ENCODE measurements at regions not wholly inside any gene's neighbourhood (a gene's known extent, or its start where the extent isn't known, plus 50 kb on each side); places are given as distances from the start of the nearest gene placed in this dataset.
A peak's percentile ranks its signal among the peaks of the same experiment; 100 is the strongest.

GRCh38 chr13:53131361-53131760 is 102.7 kb downstream of the OLFM4 start:
- ATAC-seq (ENCODE audit: low read depth) = no peak
- Mint-ChIP-seq H3K27me3 (peaks cover 2% of the 10 kb centered on the region), H3K4me1 (no peaks in the 10 kb centered on the region)

GRCh38 chr13:53135301-53135700 is 106.7 kb downstream of the OLFM4 start:
- H3K4me3 Mint-ChIP-seq = no peak overlapping the region
- no peaks in the 10 kb centered on the region for H3K27me3 Mint-ChIP-seq
- H3K27ac Mint-ChIP-seq = no peak overlapping the region
- no peak for ATAC-seq (ENCODE audit: low read depth)
- no peak for DNase-seq (ENCODE audit: low spot score in 2 of 2)
- H3K9me3 Mint-ChIP-seq = no peaks in the 10 kb centered on the region
- no peaks in the 10 kb centered on the region for H3K36me3 Mint-ChIP-seq
- H3K4me1 Mint-ChIP-seq = no peaks in the 10 kb centered on the region

More at GRCh38 chr13:53131361-53131760, 102.7 kb downstream of the OLFM4 start:
- DNase-seq (ENCODE audit: low spot score in 2 of 2) = no peak
- Mint-ChIP-seq H3K9me3 (no peaks in the 10 kb centered on the region), H3K36me3 (no peaks in the 10 kb centered on the region), H3K4me3 (no peak overlapping the region), H3K27ac (no peak overlapping the region)

GRCh38 chr13:53136554-53137215 is 108.1 kb downstream of the OLFM4 start:
- H3K4me1 Mint-ChIP-seq = no peaks in the 10 kb centered on the region
- H3K27me3 Mint-ChIP-seq = no peaks in the 10 kb centered on the region
- DNase-seq (ENCODE audit: low spot score in 2 of 2) (no peak), ATAC-seq (ENCODE audit: low read depth) (no peak)
- no peaks in the 10 kb centered on the region for H3K36me3 Mint-ChIP-seq
- no peak overlapping the region for H3K4me3 Mint-ChIP-seq
- no peak overlapping the region for H3K27ac Mint-ChIP-seq
- H3K9me3 Mint-ChIP-seq = no peaks in the 10 kb centered on the region

GRCh38 chr13:53137779-53138178 is 109.2 kb downstream of the OLFM4 start:
- no peak overlapping the region for H3K27ac Mint-ChIP-seq

GRCh38 chr13:53138376-53139036 is 109.9 kb downstream of the OLFM4 start:
- H3K4me1 Mint-ChIP-seq = no peaks in the 10 kb centered on the region
- no peaks in the 10 kb centered on the region for H3K27me3 Mint-ChIP-seq
- no peak overlapping the region for H3K4me3 Mint-ChIP-seq
- H3K9me3 Mint-ChIP-seq = no peaks in the 10 kb centered on the region
- no peak for DNase-seq (ENCODE audit: low spot score in 2 of 2)
- no peaks in the 10 kb centered on the region for H3K36me3 Mint-ChIP-seq
- H3K27ac Mint-ChIP-seq = no peak overlapping the region
- ATAC-seq (ENCODE audit: low read depth) = no peak

More at GRCh38 chr13:53137779-53138178, 109.2 kb downstream of the OLFM4 start:
- Mint-ChIP-seq H3K9me3 (no peaks in the 10 kb centered on the region), H3K4me3 (no peak overlapping the region), H3K4me1 (no peaks in the 10 kb centered on the region), H3K36me3 (no peaks in the 10 kb centered on the region), H3K27me3 (no peaks in the 10 kb centered on the region)
- no peak for DNase-seq (ENCODE audit: low spot score in 2 of 2)
- ATAC-seq (ENCODE audit: low read depth) = no peak

GRCh38 chr13:53141336-53141735 is 112.7 kb downstream of the OLFM4 start:
- Mint-ChIP-seq H3K27ac (no peak overlapping the region), H3K27me3 (peaks cover 2% of the 10 kb centered on the region), H3K4me3 (no peak overlapping the region), H3K4me1 (no peaks in the 10 kb centered on the region), H3K9me3 (no peaks in the 10 kb centered on the region), H3K36me3 (no peaks in the 10 kb centered on the region)
- no peak for ATAC-seq (ENCODE audit: low read depth)
- no peak for DNase-seq (ENCODE audit: low spot score in 2 of 2)

- peaks cover 2% of the 10 kb centered on the region for H3K27me3 Mint-ChIP-seq
- no peak overlapping the region for H3K4me3 Mint-ChIP-seq
- DNase-seq (ENCODE audit: low spot score in 2 of 2) (no peak), ATAC-seq (ENCODE audit: low read depth) (no peak)
- H3K27ac Mint-ChIP-seq = no peak overlapping the region
- H3K4me1 Mint-ChIP-seq = no peaks in the 10 kb centered on the region
- no peaks in the 10 kb centered on the region for H3K36me3 Mint-ChIP-seq
- H3K9me3 Mint-ChIP-seq = no peaks in the 10 kb centered on the region
Observed at GRCh38 chr13:53142306-53142705, 113.7 kb downstream of the OLFM4 start.

- ATAC-seq (ENCODE audit: low read depth) = no peak
- H3K9me3 Mint-ChIP-seq = no peaks in the 10 kb centered on the region
- no peaks in the 10 kb centered on the region for H3K4me1 Mint-ChIP-seq
- H3K4me3 Mint-ChIP-seq = no peak overlapping the region
- no peak for DNase-seq (ENCODE audit: low spot score in 2 of 2)
- H3K27me3 Mint-ChIP-seq = peaks cover 2% of the 10 kb centered on the region
- no peaks in the 10 kb centered on the region for H3K36me3 Mint-ChIP-seq
- no peak overlapping the region for H3K27ac Mint-ChIP-seq
Observed at GRCh38 chr13:53143757-53144339, 115.2 kb downstream of the OLFM4 start.

GRCh38 chr13:53144826-53145225 is 116.2 kb downstream of the OLFM4 start:
- Mint-ChIP-seq H3K4me3 (no peak overlapping the region), H3K9me3 (no peaks in the 10 kb centered on the region), H3K27ac (no peak overlapping the region), H3K27me3 (peaks cover 2% of the 10 kb centered on the region), H3K36me3 (no peaks in the 10 kb centered on the region), H3K4me1 (no peaks in the 10 kb centered on the region)
- ATAC-seq (ENCODE audit: low read depth) (no peak), DNase-seq (ENCODE audit: low spot score in 2 of 2) (no peak)

- peaks cover 3% of the 10 kb centered on the region for H3K4me1 Mint-ChIP-seq
Observed at GRCh38 chr13:53150568-53150967, 122.0 kb downstream of the OLFM4 start.

GRCh38 chr13:53151336-53152056 is 122.9 kb downstream of the OLFM4 start:
- DNase-seq (ENCODE audit: low spot score in 2 of 2) (peak; percentile 11 to 12), ATAC-seq (ENCODE audit: low read depth) (peak; percentile 60)
- Mint-ChIP-seq H3K27me3 (peaks cover 2% of the 10 kb centered on the region), H3K9me3 (no peaks in the 10 kb centered on the region), H3K27ac (no peak overlapping the region), H3K4me3 (no peak overlapping the region), H3K4me1 (peaks cover 3% of the 10 kb centered on the region), H3K36me3 (no peaks in the 10 kb centered on the region)

More at GRCh38 chr13:53150568-53150967, 122.0 kb downstream of the OLFM4 start:
- H3K27ac Mint-ChIP-seq = no peak overlapping the region
- H3K4me3 Mint-ChIP-seq = no peak overlapping the region
- no peaks in the 10 kb centered on the region for H3K9me3 Mint-ChIP-seq
- H3K27me3 Mint-ChIP-seq = peaks cover 2% of the 10 kb centered on the region
- ATAC-seq (ENCODE audit: low read depth) (no peak), DNase-seq (ENCODE audit: low spot score in 2 of 2) (no peak)
- no peaks in the 10 kb centered on the region for H3K36me3 Mint-ChIP-seq

- peaks cover 2% of the 10 kb centered on the region for H3K27me3 Mint-ChIP-seq
- no peaks in the 10 kb centered on the region for H3K9me3 Mint-ChIP-seq
- DNase-seq (ENCODE audit: low spot score in 2 of 2) (no peak), ATAC-seq (ENCODE audit: low read depth) (no peak)
- peaks cover 3% of the 10 kb centered on the region for H3K4me1 Mint-ChIP-seq
- no peak overlapping the region for H3K27ac Mint-ChIP-seq
- no peaks in the 10 kb centered on the region for H3K36me3 Mint-ChIP-seq
- no peak overlapping the region for H3K4me3 Mint-ChIP-seq
Observed at GRCh38 chr13:53152057-53152421, 123.4 kb downstream of the OLFM4 start.

GRCh38 chr13:53158201-53158600 is 129.6 kb downstream of the OLFM4 start:
- Mint-ChIP-seq H3K4me3 (no peak overlapping the region), H3K27ac (no peak overlapping the region), H3K9me3 (peaks cover 3% of the 10 kb centered on the region), H3K4me1 (no peaks in the 10 kb centered on the region), H3K27me3 (no peaks in the 10 kb centered on the region), H3K36me3 (no peaks in the 10 kb centered on the region)
- ATAC-seq (ENCODE audit: low read depth) = no peak
- no peak for DNase-seq (ENCODE audit: low spot score in 2 of 2)

GRCh38 chr13:53159431-53159830 is 130.8 kb downstream of the OLFM4 start:
- no peaks in the 10 kb centered on the region for H3K4me1 Mint-ChIP-seq
- H3K27ac Mint-ChIP-seq = no peak overlapping the region
- no peak overlapping the region for H3K4me3 Mint-ChIP-seq
- peaks cover 3% of the 10 kb centered on the region for H3K9me3 Mint-ChIP-seq
- DNase-seq (ENCODE audit: low spot score in 2 of 2) = no peak
- H3K27me3 Mint-ChIP-seq = peaks cover 3% of the 10 kb centered on the region
- H3K36me3 Mint-ChIP-seq = no peaks in the 10 kb centered on the region
- no peak for ATAC-seq (ENCODE audit: low read depth)

Measured in memory B cell (primary cell).